GM18505 (cell line): ENCODE measurements at regions not wholly inside any gene's neighbourhood (a gene's known extent, or its start where the extent isn't known, plus 50 kb on each side); places are given as distances from the start of the nearest gene placed in this dataset.

Experiments used
- ATAC-seq: cut with Tn5 transposase; IDR thresholded peaks from one replicate; pipeline ENCODE4 v1.9.1; 2021; ENCODE audit not compliant: unreplicated experiment
- POLR2A ChIP-seq: IDR thresholded peaks from 4 replicates; pipeline ENCODE4 v1.6.1; 2011; ENCODE audit warnings: borderline replicate concordance; ENCODE audit not compliant: insufficient read depth, insufficient read length; ENCODE audit errors: extremely low read depth

DNA sequence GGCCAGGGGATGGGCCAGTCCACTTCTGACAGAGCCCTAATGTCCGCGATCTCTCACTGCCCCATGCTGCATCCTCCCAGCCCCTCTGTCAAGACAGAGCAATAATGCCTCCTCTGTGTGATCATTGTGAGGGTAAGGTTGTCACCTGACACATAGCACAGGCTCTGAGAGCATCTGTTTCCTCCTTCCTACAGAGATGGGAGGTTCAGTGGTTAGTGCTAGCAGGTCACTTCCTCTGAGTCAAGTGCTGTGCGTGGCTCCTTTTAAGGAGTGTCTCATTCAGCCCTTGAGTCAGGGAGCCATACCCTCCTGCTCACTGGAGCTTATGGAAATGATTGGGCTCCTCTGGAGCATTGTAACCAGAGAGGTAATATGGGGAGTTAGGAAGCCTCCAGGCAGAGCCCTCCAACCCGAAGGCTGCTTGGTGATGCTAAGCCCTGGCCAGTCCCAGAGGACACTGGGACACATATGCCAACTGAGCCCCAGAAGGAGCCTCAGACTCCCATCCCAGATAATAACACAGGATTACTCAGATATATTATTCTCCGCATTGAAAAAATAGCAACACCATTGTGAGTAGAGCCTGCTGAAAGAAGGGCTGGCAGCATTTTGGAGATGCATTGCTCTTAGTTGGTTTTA, 189.0 kb downstream of the GALNT1 start:
- TF ChIP-seq POLR2A = no peak
- ATAC-seq = no peak

DNA sequence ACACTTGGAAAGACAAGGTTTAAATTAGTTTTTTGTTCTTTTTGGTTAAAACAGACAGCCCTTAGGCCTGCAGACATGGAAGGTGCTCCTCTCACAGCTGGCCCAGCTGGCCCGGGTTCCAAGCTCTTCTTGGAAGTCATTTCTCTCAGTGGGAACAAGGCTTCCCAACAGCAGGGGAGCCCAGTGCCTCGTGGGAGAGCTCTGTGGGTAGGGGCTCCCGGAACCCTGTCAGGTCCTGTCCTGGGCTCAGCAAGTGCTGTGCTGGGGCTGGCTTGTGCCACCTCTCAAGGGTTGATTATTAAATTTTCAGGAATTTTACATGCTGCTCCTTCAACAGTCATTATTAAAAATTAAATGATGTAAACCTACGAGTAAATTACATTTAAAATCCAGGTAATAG, 189.6 kb downstream of the GALNT1 start:
- no peak for ATAC-seq
- TF ChIP-seq POLR2A = no peak

GRCh38 chr18:35775887-35776286, 194.3 kb downstream of the GALNT1 start:
- no peak for TF ChIP-seq POLR2A
- no peak for ATAC-seq

GRCh38 chr18:35776473-35776872, 194.9 kb downstream of the GALNT1 start:
- no peak for TF ChIP-seq POLR2A
- ATAC-seq = no peak

- no peak for ATAC-seq
- TF ChIP-seq POLR2A = no peak
Observed at GRCh38 chr18:35777039-35777438, 195.4 kb upstream of the RMP24 start.

DNA sequence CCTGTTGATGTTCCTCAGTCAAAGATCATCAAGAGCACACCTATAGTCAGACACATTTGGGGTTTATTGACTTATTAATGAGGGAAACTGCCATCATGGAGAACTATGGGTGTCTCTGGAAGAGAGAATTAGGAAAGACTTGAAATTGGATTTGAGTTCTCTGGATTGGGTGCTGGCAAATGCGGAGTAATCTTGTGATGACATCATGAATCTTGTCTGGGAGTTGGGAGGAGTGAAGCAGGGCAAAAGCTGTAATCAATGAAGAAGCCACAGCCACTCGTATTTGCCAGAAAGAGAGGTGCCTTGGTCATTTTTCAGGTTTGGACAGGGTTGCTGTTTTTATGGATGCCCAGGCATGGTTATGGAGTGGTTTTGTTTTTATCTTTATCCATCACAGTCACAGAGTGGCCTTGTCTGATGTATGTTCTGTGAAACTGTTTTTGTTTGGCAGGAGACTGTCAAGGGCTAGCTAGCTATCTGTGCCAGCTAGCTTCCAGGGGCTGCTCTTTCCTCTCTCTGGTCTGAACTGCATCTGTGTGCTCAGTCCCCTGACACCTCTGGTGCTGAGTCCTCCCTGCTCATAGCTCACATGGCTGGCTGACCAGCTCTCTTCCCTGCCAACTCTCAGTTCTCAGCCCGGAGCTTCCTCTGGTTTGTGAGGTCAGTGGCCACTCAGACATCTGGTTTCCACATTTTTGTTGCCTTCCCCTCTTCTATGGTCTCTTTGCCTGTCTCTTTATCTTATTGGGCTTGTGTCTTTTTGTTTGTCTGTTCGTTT, 193.4 kb upstream of the RMP24 start:
- no peak for ATAC-seq
- TF ChIP-seq POLR2A = no peak

GRCh38 chr18:35780937-35781336, 191.5 kb upstream of the RMP24 start:
- TF ChIP-seq POLR2A = no peak
- no peak for ATAC-seq

DNA sequence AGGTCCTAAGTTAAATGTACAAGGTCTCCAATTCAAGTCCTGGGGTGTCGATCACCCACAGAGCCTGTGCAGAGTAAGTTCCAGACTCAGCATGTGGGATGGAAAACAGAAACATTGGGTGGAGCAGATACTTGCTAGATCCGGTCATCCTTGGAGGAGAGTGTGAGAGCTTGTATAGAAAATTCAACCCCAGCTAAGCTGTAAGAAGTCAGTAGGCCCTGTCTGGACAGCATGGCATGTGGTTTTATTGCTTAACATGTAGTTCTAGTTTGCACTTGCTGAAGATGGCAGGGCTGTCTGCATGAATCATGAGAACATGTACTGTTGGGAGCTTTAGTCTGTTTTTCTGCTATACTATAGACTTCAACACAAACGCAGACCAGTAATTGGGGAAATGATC, 189.6 kb upstream of the RMP24 start:
- TF ChIP-seq POLR2A = no peak

GRCh38 chr18:35786365-35787042, 186.0 kb upstream of the RMP24 start:
- no peak for ATAC-seq

More for the DNA sequence above, 189.6 kb upstream of the RMP24 start:
- no peak for ATAC-seq

GRCh38 chr18:35789543-35789942, 182.9 kb upstream of the RMP24 start:
- ATAC-seq = no peak
- TF ChIP-seq POLR2A = no peak

More at GRCh38 chr18:35786365-35787042, 186.0 kb upstream of the RMP24 start:
- TF ChIP-seq POLR2A = no peak

DNA sequence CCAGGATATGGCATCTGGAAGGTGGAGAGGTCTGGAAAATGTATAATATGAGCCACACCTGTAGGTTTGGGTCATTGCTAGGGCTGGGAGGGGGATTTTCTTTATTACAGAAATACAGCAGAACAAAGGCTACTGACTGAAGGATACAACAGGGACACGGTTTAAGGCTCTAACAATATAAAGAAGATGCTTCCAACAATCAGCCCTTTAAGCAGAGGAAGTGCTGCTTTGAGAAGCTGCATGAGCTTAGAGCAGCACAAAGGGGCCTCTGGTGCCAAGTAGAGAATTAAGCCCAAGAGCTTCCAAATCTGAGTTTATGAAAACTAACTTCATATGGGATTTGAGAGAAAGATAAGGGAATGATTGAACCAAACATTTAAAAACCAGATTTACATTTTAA, 174.5 kb upstream of the RMP24 start:
- no peak for ATAC-seq
- no peak for TF ChIP-seq POLR2A

DNA sequence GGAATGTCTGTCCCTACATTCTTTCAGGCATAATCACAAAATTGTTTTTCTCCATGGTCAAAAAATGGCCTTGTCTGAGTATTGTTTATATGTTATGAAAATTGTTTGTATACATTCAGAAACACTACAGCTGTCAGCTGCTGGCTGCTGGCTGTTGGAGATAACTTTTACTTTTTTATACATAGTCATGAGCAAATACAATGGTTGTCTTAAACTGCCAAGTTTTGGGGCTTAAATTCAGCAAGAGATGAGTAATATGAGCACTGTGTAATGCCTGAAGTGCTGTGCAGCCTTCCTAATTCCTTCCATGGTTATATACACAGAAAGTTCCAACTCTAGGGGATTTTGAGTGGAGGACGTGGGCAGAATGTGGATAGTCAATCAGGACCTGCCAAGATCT, 168.9 kb upstream of the RMP24 start:
- no peak for TF ChIP-seq POLR2A
- no peak for ATAC-seq

DNA sequence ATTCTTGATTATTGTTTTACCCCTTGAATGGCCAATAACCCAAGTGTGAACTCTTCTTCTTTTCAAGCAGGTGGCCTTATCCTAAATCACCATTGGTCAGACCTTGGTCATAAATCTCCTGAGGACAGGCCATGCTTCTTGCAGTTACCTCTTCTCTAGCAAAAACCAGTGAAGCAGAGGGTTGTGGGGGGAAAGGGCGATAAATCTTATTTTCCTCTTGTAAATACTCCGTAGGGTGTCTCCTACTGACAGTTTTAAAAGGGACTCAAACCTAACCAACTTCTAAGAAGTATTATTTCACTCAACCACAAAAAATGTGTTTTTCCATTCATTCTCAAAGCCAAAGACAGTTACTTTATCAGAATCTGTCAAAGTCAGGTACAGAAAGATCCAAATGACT, 168.1 kb upstream of the RMP24 start:
- ATAC-seq = no peak
- TF ChIP-seq POLR2A = no peak

DNA sequence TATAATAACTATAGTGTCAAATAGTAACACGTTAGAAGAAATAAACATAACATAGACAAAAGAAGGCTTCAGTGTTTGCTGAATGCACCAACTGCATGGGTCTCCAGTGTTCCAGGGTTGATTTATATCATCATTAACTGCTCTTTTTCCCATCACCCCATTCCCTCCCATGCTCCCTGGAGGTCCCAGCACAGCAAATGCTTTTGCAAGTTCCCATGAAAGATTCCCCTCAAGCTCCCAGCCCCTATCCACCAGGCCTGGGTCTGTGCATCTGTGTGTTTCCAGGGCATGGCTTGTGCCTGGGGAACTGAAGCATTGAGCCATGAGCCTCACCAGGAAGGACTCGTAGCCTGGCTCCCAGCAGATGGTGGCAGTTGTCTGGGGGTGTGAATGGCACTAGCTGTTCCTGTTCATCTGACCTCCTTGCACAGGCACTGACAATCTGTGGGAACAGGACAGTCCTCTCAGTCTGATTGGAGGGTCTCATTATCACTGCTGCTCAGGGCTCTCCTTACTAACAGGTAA, 164.6 kb upstream of the RMP24 start:
- no peak for ATAC-seq
- TF ChIP-seq POLR2A = no peak

GRCh38 chr18:35808796-35809195, 163.7 kb upstream of the RMP24 start:
- TF ChIP-seq POLR2A = no peak
- no peak for ATAC-seq

GRCh38 chr18:35810520-35810919, 162.0 kb upstream of the RMP24 start:
- ATAC-seq = no peak
- no peak for TF ChIP-seq POLR2A
